ENCODE measurements at regions not wholly inside any gene's neighbourhood (a gene's known extent, or its start where the extent isn't known, plus 50 kb on each side); places are given as distances from the start of the nearest gene placed in this dataset.

- H3K4me1 Mint-ChIP-seq, result no peaks in the 10 kb centered on the region
- Histone ChIP-seq H2BK12ac (ENCODE audit: insufficient read length, low read depth, low read length) (no peak overlapping the region), H3K4ac (ENCODE audit: low read depth, low read length) (no peak overlapping the region), H3K14ac (ENCODE audit: insufficient read depth, low read length) (no peak overlapping the region), H2AFZ (ENCODE audit: low read length) (no peak overlapping the region), H3K79me2 (ENCODE audit: insufficient read depth, low read length) (no peaks in the 10 kb centered on the region), H3K27ac (ENCODE audit: insufficient read length, low read depth, low read length) (no peak overlapping the region), H4K20me1 (ENCODE audit: control insufficient read depth, insufficient read depth, insufficient read length) (no peaks in the 10 kb centered on the region), H3K23me2 (ENCODE audit: insufficient read length, low read depth, low read length, poor library complexity, severe bottlenecking) (no peaks in the 10 kb centered on the region), H2AK5ac (ENCODE audit: insufficient read length, low read length) (no peak overlapping the region), H3K79me1 (ENCODE audit: insufficient read depth, low read depth, low read length, poor library complexity, severe bottlenecking) (no peaks in the 10 kb centered on the region), H3K18ac (ENCODE audit: insufficient read length, low read depth, low read length) (no peak overlapping the region), H3K9me3 (ENCODE audit: control insufficient read depth, low read depth, low read length) (peaks cover 87% of the 10 kb centered on the region), H2BK20ac (ENCODE audit: low read depth, low read length, poor library complexity, severe bottlenecking) (no peak overlapping the region), H4K8ac (replicated peaks; ENCODE audit: insufficient read length, low read depth, low read length) (no peak overlapping the region), H3K9ac (ENCODE audit: extremely low read depth, insufficient read length, low read length) (no peak overlapping the region), H2BK5ac (ENCODE audit: insufficient read length, low read length) (no peak overlapping the region), H2BK120ac (ENCODE audit: low read depth, low read length, poor library complexity, severe bottlenecking) (no peak overlapping the region), H3K23ac (ENCODE audit: insufficient read length, low read depth, low read length) (no peak overlapping the region), H3K4me1 (ENCODE audit: insufficient read depth, low read length) (no peaks in the 10 kb centered on the region), H4K91ac (ENCODE audit: insufficient read length, low read depth, low read length) (no peak overlapping the region), H3K27me3 (ENCODE audit: insufficient read depth, low read length) (no peaks in the 10 kb centered on the region), H3T11ph (ENCODE audit: low read length) (no peak overlapping the region), H3K4me2 (ENCODE audit: insufficient read depth, insufficient read length, low read length) (no peak overlapping the region), H4K5ac (ENCODE audit: insufficient read length, low read depth, low read length) (no peak overlapping the region), H2BK15ac (ENCODE audit: low read depth, low read length) (no peak overlapping the region), H3K56ac (ENCODE audit: insufficient read length, low read depth, low read length) (no peak overlapping the region)
- H3K4me3 Mint-ChIP-seq, result no peak overlapping the region
- TF ChIP-seq, protein P1, sequence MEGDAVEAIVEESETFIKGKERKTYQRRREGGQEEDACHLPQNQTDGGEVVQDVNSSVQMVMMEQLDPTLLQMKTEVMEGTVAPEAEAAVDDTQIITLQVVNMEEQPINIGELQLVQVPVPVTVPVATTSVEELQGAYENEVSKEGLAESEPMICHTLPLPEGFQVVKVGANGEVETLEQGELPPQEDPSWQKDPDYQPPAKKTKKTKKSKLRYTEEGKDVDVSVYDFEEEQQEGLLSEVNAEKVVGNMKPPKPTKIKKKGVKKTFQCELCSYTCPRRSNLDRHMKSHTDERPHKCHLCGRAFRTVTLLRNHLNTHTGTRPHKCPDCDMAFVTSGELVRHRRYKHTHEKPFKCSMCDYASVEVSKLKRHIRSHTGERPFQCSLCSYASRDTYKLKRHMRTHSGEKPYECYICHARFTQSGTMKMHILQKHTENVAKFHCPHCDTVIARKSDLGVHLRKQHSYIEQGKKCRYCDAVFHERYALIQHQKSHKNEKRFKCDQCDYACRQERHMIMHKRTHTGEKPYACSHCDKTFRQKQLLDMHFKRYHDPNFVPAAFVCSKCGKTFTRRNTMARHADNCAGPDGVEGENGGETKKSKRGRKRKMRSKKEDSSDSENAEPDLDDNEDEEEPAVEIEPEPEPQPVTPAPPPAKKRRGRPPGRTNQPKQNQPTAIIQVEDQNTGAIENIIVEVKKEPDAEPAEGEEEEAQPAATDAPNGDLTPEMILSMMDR (conservative IDR thresholded peaks at IDR 0.05), result no peak
- no peak for DNase-seq
- H3K36me3 Mint-ChIP-seq (ENCODE audit: insufficient read depth in 1 of 3, low read depth in 3 of 3), result peaks cover 0 to 41% (median 15%) of the 10 kb centered on the region in 3 experiments; a peak in 5 of 7 replicates
- H3K27ac Mint-ChIP-seq, result no peak overlapping the region
- H3K9me3 Mint-ChIP-seq, result peaks cover 99% of the 10 kb centered on the region in 2 experiments
- H3K27me3 Mint-ChIP-seq (ENCODE audit: low read depth), result no peaks in the 10 kb centered on the region
These were observed 1495.1 kb downstream of the UQCRFS1 start for GRCh38 chr19:27717825-27718224.
